ENCODE measurements at regions not wholly inside any gene's neighbourhood (a gene's known extent, or its start where the extent isn't known, plus 50 kb on each side); places are given as distances from the start of the nearest gene placed in this dataset.

- no peak for DNase-seq
Measured at GRCh38 chrX:139287155-139287924, 243.2 kb upstream of the F9 start.

- no peak for DNase-seq
Measured at GRCh38 chrX:139286342-139286741, 244.2 kb upstream of the F9 start.

GRCh38 chrX:139267851-139268250 is 262.7 kb upstream of the F9 start:
- no peak for DNase-seq

- no peak for DNase-seq
Measured at GRCh38 chrX:139246295-139246694, 284.2 kb upstream of the F9 start.

- no peak for DNase-seq
Measured at GRCh38 chrX:139237141-139237540, 293.4 kb upstream of the F9 start.

GRCh38 chrX:139234898-139235297 is 295.6 kb upstream of the F9 start:
- no peak for DNase-seq

- no peak for DNase-seq
Measured at GRCh38 chrX:139224953-139225665, 305.4 kb upstream of the F9 start.

- DNase-seq, result no peak
Measured at GRCh38 chrX:139222511-139223200, 307.9 kb upstream of the F9 start.

- DNase-seq, result no peak
Measured at GRCh38 chrX:139213241-139213709, 317.3 kb upstream of the F9 start.

GRCh38 chrX:139211568-139212182 is 318.9 kb upstream of the F9 start:
- no peak for DNase-seq

- DNase-seq, result no peak
Measured at GRCh38 chrX:139209342-139209741, 321.2 kb upstream of the F9 start.

GRCh38 chrX:139207655-139208054 is 322.9 kb upstream of the F9 start:
- DNase-seq, result no peak

GRCh38 chrX:139206914-139207313 is 323.6 kb upstream of the F9 start:
- no peak for DNase-seq

- no peak for DNase-seq
Measured at GRCh38 chrX:139204898-139205667, 325.5 kb upstream of the F9 start.

- DNase-seq, result no peak
Measured at GRCh38 chrX:139204571-139204897, 326.0 kb upstream of the F9 start.

- DNase-seq, result no peak
Measured at GRCh38 chrX:139203651-139204570, 326.6 kb upstream of the F9 start.

- no peak for DNase-seq
Measured at GRCh38 chrX:139202742-139203420, 327.7 kb upstream of the F9 start.

- no peak for DNase-seq
Measured at GRCh38 chrX:139201924-139202323, 328.6 kb upstream of the F9 start.

- no peak for DNase-seq
Measured at GRCh38 chrX:139200793-139201192, 329.7 kb upstream of the F9 start.

- DNase-seq, result no peak
Measured at GRCh38 chrX:139200346-139200745, 330.2 kb upstream of the F9 start.

- DNase-seq, result no peak
Measured at GRCh38 chrX:139199933-139200332, 330.6 kb upstream of the F9 start.

Data from NCI-H2029 (cell line).